HUES6 (cell line): ENCODE measurements at regions not wholly inside any gene's neighbourhood (a gene's known extent, or its start where the extent isn't known, plus 50 kb on each side); places are given as distances from the start of the nearest gene placed in this dataset.
"Not testable (repeated sequence)": the region's sequence is repeated elsewhere in the genome, so short reads cannot be mapped to it uniquely, and the experiment has no call there.

Source experiments
- H3K27ac ChIP-seq: 2 replicates; pipeline ENCODE4 v1.7.0; 2013; ENCODE audit warnings: low read depth, mild to moderate bottlenecking, low read length, inconsistent platforms
- H3K27me3 ChIP-seq: 2 replicates; pipeline ENCODE4 v1.6.1; 2013; ENCODE audit warnings: low read length; ENCODE audit not compliant: control insufficient read depth, insufficient read depth
- H3K36me3 ChIP-seq: 2 replicates; pipeline ENCODE4 v1.6.1; 2013; ENCODE audit warnings: low read length; ENCODE audit not compliant: control insufficient read depth, insufficient read depth
- H3K4me1 ChIP-seq: 2 replicates; pipeline ENCODE4 v1.6.1; 2013; ENCODE audit warnings: low read length; ENCODE audit not compliant: control insufficient read depth, insufficient read depth
- H3K4me3 ChIP-seq: 2 replicates; pipeline ENCODE4 v1.5.1; 2013; ENCODE audit warnings: low read depth, low read length
- H3K9ac ChIP-seq: one replicate; pipeline ENCODE4 v1.6.1; 2013; ENCODE audit warnings: mild to moderate bottlenecking, low read length
- H3K9me3 ChIP-seq: 2 replicates; pipeline ENCODE4 v1.6.1; 2013; ENCODE audit warnings: low read depth, low read length; ENCODE audit not compliant: control insufficient read depth, insufficient read depth

- H3K4me1 ChIP-seq: peaks cover 35% of the 10 kb centered on the region; the same call in 1 of the 2 replicates
- no peaks in the 10 kb centered on the region for H3K36me3 ChIP-seq
- H3K9ac ChIP-seq: no peak overlapping the region
- H3K4me3 ChIP-seq: no peak overlapping the region
- no peaks in the 10 kb centered on the region for H3K27me3 ChIP-seq
- H3K9me3 ChIP-seq: no peaks in the 10 kb centered on the region
- no peak overlapping the region for H3K27ac ChIP-seq
Observed at GRCh38 chr4:53959343-53960120, 104.9 kb downstream of the CHIC2 start.

- Histone ChIP-seq H3K4me3 (no peak overlapping the region), H3K27me3 (no peaks in the 10 kb centered on the region), H3K9ac (no peak overlapping the region), H3K36me3 (no peaks in the 10 kb centered on the region), H3K27ac (no peak overlapping the region), H3K9me3 (no peaks in the 10 kb centered on the region), H3K4me1 (peaks cover 22% of the 10 kb centered on the region; the same call in 1 of the 2 replicates)
Observed at GRCh38 chr4:53956454-53956853, 108.0 kb downstream of the CHIC2 start.

GRCh38 chr4:53956053-53956452 lies 108.4 kb downstream of the CHIC2 start:
- H3K4me3 ChIP-seq: no peak overlapping the region
- no peak overlapping the region for H3K9ac ChIP-seq
- no peak overlapping the region for H3K27ac ChIP-seq
- peaks cover 22% of the 10 kb centered on the region; the same call in 1 of the 2 replicates for H3K4me1 ChIP-seq
- no peaks in the 10 kb centered on the region for H3K9me3 ChIP-seq
- H3K36me3 ChIP-seq: no peaks in the 10 kb centered on the region
- H3K27me3 ChIP-seq: no peaks in the 10 kb centered on the region

GRCh38 chr4:53951414-53951813 lies 113.0 kb downstream of the CHIC2 start:
- Histone ChIP-seq H3K9ac (no peak overlapping the region), H3K27me3 (no peaks in the 10 kb centered on the region), H3K4me1 (peaks cover 8% of the 10 kb centered on the region; the same call in 1 of the 2 replicates), H3K36me3 (no peaks in the 10 kb centered on the region), H3K9me3 (no peaks in the 10 kb centered on the region), H3K4me3 (no peak overlapping the region), H3K27ac (no peak overlapping the region)

GRCh38 chr4:53943345-53944085 lies 120.9 kb downstream of the CHIC2 start:
- Histone ChIP-seq H3K36me3 (no peaks in the 10 kb centered on the region), H3K9ac (no peak overlapping the region), H3K27me3 (no peaks in the 10 kb centered on the region), H3K9me3 (peaks cover 2% of the 10 kb centered on the region; the same call in 1 of the 2 replicates), H3K4me1 (no peaks in the 10 kb centered on the region), H3K27ac (no peak overlapping the region), H3K4me3 (no peak overlapping the region)

GRCh38 chr4:53942712-53943111 lies 121.7 kb downstream of the CHIC2 start:
- Histone ChIP-seq H3K36me3 (no peaks in the 10 kb centered on the region), H3K27ac (no peak overlapping the region), H3K9ac (no peak overlapping the region)

GRCh38 chr4:53941331-53941730 lies 123.1 kb downstream of the CHIC2 start:
- peaks cover 2% of the 10 kb centered on the region; the same call in 1 of the 2 replicates for H3K9me3 ChIP-seq
- no peaks in the 10 kb centered on the region for H3K27me3 ChIP-seq
- H3K9ac ChIP-seq: no peak overlapping the region
- no peak overlapping the region for H3K27ac ChIP-seq
- H3K36me3 ChIP-seq: no peaks in the 10 kb centered on the region
- no peaks in the 10 kb centered on the region for H3K4me1 ChIP-seq
- no peak overlapping the region for H3K4me3 ChIP-seq

More at GRCh38 chr4:53942712-53943111, 121.7 kb downstream of the CHIC2 start:
- H3K4me1 ChIP-seq: no peaks in the 10 kb centered on the region
- no peaks in the 10 kb centered on the region for H3K27me3 ChIP-seq
- H3K9me3 ChIP-seq: peaks cover 2% of the 10 kb centered on the region; the same call in 1 of the 2 replicates
- H3K4me3 ChIP-seq: no peak overlapping the region

- not testable (repeated sequence) for H3K27ac ChIP-seq, H3K27me3 ChIP-seq, H3K4me3 ChIP-seq, H3K4me1 ChIP-seq, H3K9ac ChIP-seq, H3K9me3 ChIP-seq, H3K36me3 ChIP-seq
Observed at GRCh38 chr4:53939892-53940291, 124.5 kb downstream of the CHIC2 start.

- H3K4me1 ChIP-seq: no peaks in the 10 kb centered on the region
- H3K4me3 ChIP-seq: no peak overlapping the region
- H3K27ac ChIP-seq: no peak overlapping the region
- no peaks in the 10 kb centered on the region for H3K27me3 ChIP-seq
- H3K36me3 ChIP-seq: no peaks in the 10 kb centered on the region
- peaks cover 2% of the 10 kb centered on the region; the same call in 1 of the 2 replicates for H3K9me3 ChIP-seq
- no peak overlapping the region for H3K9ac ChIP-seq
Observed at GRCh38 chr4:53937918-53938317, 126.5 kb downstream of the CHIC2 start.

GRCh38 chr4:53937327-53937726 lies 127.1 kb downstream of the CHIC2 start:
- Histone ChIP-seq H3K9me3 (peaks cover 2% of the 10 kb centered on the region; the same call in 1 of the 2 replicates), H3K4me1 (no peaks in the 10 kb centered on the region), H3K9ac (no peak overlapping the region), H3K27ac (no peak overlapping the region), H3K36me3 (no peaks in the 10 kb centered on the region), H3K4me3 (no peak overlapping the region), H3K27me3 (no peaks in the 10 kb centered on the region)

- Histone ChIP-seq H3K27ac (no peak overlapping the region), H3K36me3 (no peaks in the 10 kb centered on the region), H3K4me1 (no peaks in the 10 kb centered on the region), H3K27me3 (no peaks in the 10 kb centered on the region), H3K9me3 (peaks cover 2% of the 10 kb centered on the region; the same call in 1 of the 2 replicates), H3K9ac (no peak overlapping the region), H3K4me3 (no peak overlapping the region)
Observed at GRCh38 chr4:53935780-53936179, 128.6 kb downstream of the CHIC2 start.
